HG02981 (cell line): ENCODE measurements at regions not wholly inside any gene's neighbourhood (a gene's known extent, or its start where the extent isn't known, plus 50 kb on each side); places are given as distances from the start of the nearest gene placed in this dataset.
"Not testable (repeated sequence)": the region's sequence is repeated elsewhere in the genome, so short reads cannot be mapped to it uniquely, and the experiment has no call there.

ENCODE experiments used
- ATAC-seq: cut with Tn5 transposase; IDR thresholded peaks from one replicate; pipeline ENCODE4 v1.9.1; 2021; ENCODE audit warnings: mild to moderate bottlenecking, moderate library complexity; ENCODE audit not compliant: unreplicated experiment

- ATAC-seq, result peak; percentile 80
Measured at GRCh38 chr14:43894534-43894933, 612.5 kb downstream of the FSCB start.

- ATAC-seq, result no peak
Measured at GRCh38 chr14:43887523-43887922, 619.6 kb downstream of the FSCB start.

GRCh38 chr14:43877351-43877960 lies 629.6 kb downstream of the FSCB start:
- ATAC-seq, result peak; percentile 79

- ATAC-seq, result no peak
Measured at GRCh38 chr14:43872752-43873655, 634.1 kb downstream of the FSCB start.

- ATAC-seq, result no peak
Measured at GRCh38 chr14:43872222-43872621, 634.9 kb downstream of the FSCB start.

- ATAC-seq, result no peak
Measured at GRCh38 chr14:43858981-43859380, 648.1 kb downstream of the FSCB start.

GRCh38 chr14:43855556-43855955 lies 651.5 kb downstream of the FSCB start:
- ATAC-seq, result no peak

GRCh38 chr14:43853541-43853940 lies 653.5 kb downstream of the FSCB start:
- no peak for ATAC-seq

GRCh38 chr14:43803076-43803689 lies 703.9 kb downstream of the FSCB start:
- no peak for ATAC-seq

- no peak for ATAC-seq
Measured at GRCh38 chr14:43795600-43796228, 711.4 kb downstream of the FSCB start.

GRCh38 chr14:43793579-43793978 lies 713.5 kb downstream of the FSCB start:
- ATAC-seq, result no peak

- ATAC-seq, result no peak
Measured at GRCh38 chr14:43792980-43793379, 714.1 kb downstream of the FSCB start.

- no peak for ATAC-seq
Measured at GRCh38 chr14:43790681-43791080, 716.4 kb downstream of the FSCB start.

- ATAC-seq, result no peak
Measured at GRCh38 chr14:43789458-43789857, 717.6 kb downstream of the FSCB start.

- ATAC-seq, result no peak
Measured at GRCh38 chr14:43786066-43786762, 720.9 kb downstream of the FSCB start.

- ATAC-seq, result not testable (repeated sequence)
Measured at GRCh38 chr14:43784432-43784831, 722.7 kb downstream of the FSCB start.

- no peak for ATAC-seq
Measured at GRCh38 chr14:43778937-43779639, 728.0 kb downstream of the FSCB start.

GRCh38 chr14:43778570-43778936 lies 728.5 kb downstream of the FSCB start:
- ATAC-seq, result no peak

GRCh38 chr14:43765474-43765873 lies 741.6 kb downstream of the FSCB start:
- ATAC-seq, result no peak

- no peak for ATAC-seq
Measured at GRCh38 chr14:43764433-43764832, 742.6 kb downstream of the FSCB start.
